ENCODE measurements at regions not wholly inside any gene's neighbourhood (a gene's known extent, or its start where the extent isn't known, plus 50 kb on each side); places are given as distances from the start of the nearest gene placed in this dataset.
"Not testable (repeated sequence)": the region's sequence is repeated elsewhere in the genome, so short reads cannot be mapped to it uniquely, and the experiment has no call there.

- H3K27me3 ChIP-seq (ENCODE audit: control insufficient read depth, insufficient read depth, low read length): no peaks in the 10 kb centered on the region
- no peak for DNase-seq (ENCODE audit: low read depth)
These were observed 431.9 kb upstream of the FRG2C start for GRCh38 chr3:75232216-75232615.

GRCh38 chr3:75235631-75236030 lies 428.5 kb upstream of the FRG2C start:
- no peak for TF ChIP-seq CTCF (IDR thresholded peaks at IDR 0.05; ENCODE audit: insufficient read depth, low read length, poor library complexity, severe bottlenecking)
- Histone ChIP-seq H3K36me3 (ENCODE audit: control insufficient read depth, insufficient read depth, low read length) (no peaks in the 10 kb centered on the region), H3K27me3 (ENCODE audit: control insufficient read depth, insufficient read depth, low read length) (no peaks in the 10 kb centered on the region), H3K4me3 (ENCODE audit: low read depth, low read length) (no peak overlapping the region)
- no peak for DNase-seq (ENCODE audit: low read depth)

More at GRCh38 chr3:75232216-75232615, 431.9 kb upstream of the FRG2C start:
- TF ChIP-seq CTCF (IDR thresholded peaks at IDR 0.05; ENCODE audit: insufficient read depth, low read length, poor library complexity, severe bottlenecking): no peak
- H3K36me3 ChIP-seq (ENCODE audit: control insufficient read depth, insufficient read depth, low read length): no peaks in the 10 kb centered on the region
- H3K4me3 ChIP-seq (ENCODE audit: low read depth, low read length): no peak overlapping the region

- no peaks in the 10 kb centered on the region for H3K36me3 ChIP-seq (ENCODE audit: control insufficient read depth, insufficient read depth, low read length)
- TF ChIP-seq CTCF (IDR thresholded peaks at IDR 0.05; ENCODE audit: insufficient read depth, low read length, poor library complexity, severe bottlenecking): no peak
- H3K4me3 ChIP-seq (ENCODE audit: low read depth, low read length): no peak overlapping the region
- DNase-seq (ENCODE audit: low read depth): no peak
- no peaks in the 10 kb centered on the region for H3K27me3 ChIP-seq (ENCODE audit: control insufficient read depth, insufficient read depth, low read length)
These were observed 427.1 kb upstream of the FRG2C start for GRCh38 chr3:75237053-75237452.

GRCh38 chr3:75237477-75237876 lies 426.7 kb upstream of the FRG2C start:
- TF ChIP-seq CTCF (IDR thresholded peaks at IDR 0.05; ENCODE audit: insufficient read depth, low read length, poor library complexity, severe bottlenecking): no peak
- H3K36me3 ChIP-seq (ENCODE audit: control insufficient read depth, insufficient read depth, low read length): no peaks in the 10 kb centered on the region
- H3K27me3 ChIP-seq (ENCODE audit: control insufficient read depth, insufficient read depth, low read length): no peaks in the 10 kb centered on the region
- no peak overlapping the region for H3K4me3 ChIP-seq (ENCODE audit: low read depth, low read length)
- DNase-seq (ENCODE audit: low read depth): no peak

- H3K36me3 ChIP-seq (ENCODE audit: control insufficient read depth, insufficient read depth, low read length); H3K4me3 ChIP-seq (ENCODE audit: low read depth, low read length); DNase-seq (ENCODE audit: low read depth); H3K27me3 ChIP-seq (ENCODE audit: control insufficient read depth, insufficient read depth, low read length): not testable (repeated sequence)
These were observed 422.7 kb upstream of the FRG2C start for GRCh38 chr3:75241226-75241962.

- Histone ChIP-seq H3K4me3 (ENCODE audit: low read depth, low read length) (no peak overlapping the region), H3K36me3 (ENCODE audit: control insufficient read depth, insufficient read depth, low read length) (no peaks in the 10 kb centered on the region), H3K27me3 (ENCODE audit: control insufficient read depth, insufficient read depth, low read length) (no peaks in the 10 kb centered on the region)
- no peak for TF ChIP-seq CTCF (IDR thresholded peaks at IDR 0.05; ENCODE audit: insufficient read depth, low read length, poor library complexity, severe bottlenecking)
- no peak for DNase-seq (ENCODE audit: low read depth)
These were observed 422.0 kb upstream of the FRG2C start for GRCh38 chr3:75242012-75242735.
